T-cell (primary cell): ENCODE measurements at regions not wholly inside any gene's neighbourhood (a gene's known extent, or its start where the extent isn't known, plus 50 kb on each side); places are given as distances from the start of the nearest gene placed in this dataset.
"Not testable (repeated sequence)": the region's sequence is repeated elsewhere in the genome, so short reads cannot be mapped to it uniquely, and the experiment has no call there.

ENCODE experiments used
- ATAC-seq, 4 experiments: fragments of 200-7000 bp in 3 of 4; fragments of 150-1000 bp in 1 of 4; cut with Tn5 transposase; replicated peaks in 1 of 4; 1 replicate in 3 of 4; 2 replicates in 1 of 4; pipeline ENCODE4 v1.10.0; 2021; ENCODE audit warnings: moderate library complexity in 3 of 4, mild to moderate bottlenecking in 2 of 4, moderate number of reproducible peaks in 1 of 4
- CTCF ChIA-PET, 2 donors: fragments of 300-600 bp; sonication (Branson Sonifier 250); formaldehyde crosslinking; loops; one replicate each; lab custom pipeline; 2022; ENCODE audit warnings: antibody characterized with exemption in 2 of 2; lab: Charles Lee
- POLR2A ChIA-PET, 2 donors: fragments of 300-600 bp; sonication (Branson Sonifier 250); formaldehyde crosslinking; loops; one replicate each; lab custom pipeline; 2022; ENCODE audit warnings: antibody characterized with exemption in 2 of 2; lab: Charles Lee
- DNase-seq, 35 experiments: peaks; one replicate each; pipeline versions ENCODE4 v3.0.0 to v3.0.0-alpha.2; 2013 to 2023
- H3K27ac ChIP-seq: one replicate; pipeline ENCODE4 v1.5.1; 2013; ENCODE audit warnings: low read length
- H3K27me3 ChIP-seq, 2 experiments: replicated peaks in 1 of 2; 1 replicate in 1 of 2; 2 replicates in 1 of 2; pipeline versions ENCODE4 v1.6.1 to v1.7.0; 2013; ENCODE audit warnings: low read length in 1 of 2, mixed read lengths in 1 of 2; ENCODE audit not compliant: control insufficient read depth in 2 of 2, insufficient read depth in 2 of 2; ENCODE audit errors: extremely low read depth in 1 of 2
- H3K36me3 ChIP-seq, 2 donors: 1 replicate in 1 of 2; 2 replicates in 1 of 2; pipeline versions ENCODE4 v1.6.1 to v1.7.0; 2013; ENCODE audit warnings: low read length in 1 of 2; ENCODE audit not compliant: control insufficient read depth in 2 of 2, insufficient read depth in 1 of 2; ENCODE audit errors: extremely low read depth in 1 of 2
- H3K4me1 ChIP-seq, 2 experiments: 1 replicate in 1 of 2; 2 replicates in 1 of 2; pipeline versions ENCODE4 v1.6.1 to v1.7.0; 2013; ENCODE audit warnings: low read length in 2 of 2, mixed read lengths in 1 of 2; ENCODE audit not compliant: insufficient read depth in 2 of 2, control insufficient read depth in 1 of 2; ENCODE audit errors: extremely low read depth in 1 of 2
- H3K4me3 ChIP-seq, 2 donors: 1 replicate in 1 of 2; 2 replicates in 1 of 2; pipeline versions ENCODE4 v1.5.1 to v1.7.0; 2013; ENCODE audit warnings: mild to moderate bottlenecking in 2 of 2, low read length in 1 of 2, moderate library complexity in 1 of 2; ENCODE audit not compliant: control insufficient read depth in 1 of 2; ENCODE audit errors: extremely low read depth in 1 of 2
- H3K9me3 ChIP-seq: 2 replicates; pipeline ENCODE4 v1.7.0; 2013
- H3K27ac Mint-ChIP-seq, 2 donors: one replicate each; pipeline ENCODE4 v1.8.0; 2020 to 2021; ENCODE audit warnings: mild to moderate bottlenecking in 2 of 2, mixed read lengths in 2 of 2
- H3K27me3 Mint-ChIP-seq, 2 donors: one replicate each; pipeline ENCODE4 v1.8.0; 2021 to 2022; ENCODE audit warnings: mixed read lengths in 2 of 2
- H3K36me3 Mint-ChIP-seq: one replicate; pipeline ENCODE4 v1.8.0; 2021; ENCODE audit warnings: mixed read lengths
- H3K4me1 Mint-ChIP-seq, 3 donors: one replicate each; pipeline ENCODE4 v1.8.0; 2020 to 2022; ENCODE audit warnings: mixed read lengths in 3 of 3, mild to moderate bottlenecking in 1 of 3
- H3K4me3 Mint-ChIP-seq, 3 donors: one replicate each; pipeline ENCODE4 v1.8.0; 2020 to 2022; ENCODE audit warnings: mild to moderate bottlenecking in 3 of 3, mixed read lengths in 3 of 3, moderate library complexity in 3 of 3
- H3K9me3 Mint-ChIP-seq, 3 donors: one replicate each; pipeline ENCODE4 v1.8.0; 2020 to 2022; ENCODE audit warnings: mixed read lengths in 3 of 3
- WGBS: methylation state at CpG from one replicate; pipeline ENCODE4 v1.1.5; 2013; ENCODE audit warnings: missing lambda C conversion rate; ENCODE audit not compliant: insufficient coverage; 5-methylcytosine and 5-hydroxymethylcytosine counted together

DNA sequence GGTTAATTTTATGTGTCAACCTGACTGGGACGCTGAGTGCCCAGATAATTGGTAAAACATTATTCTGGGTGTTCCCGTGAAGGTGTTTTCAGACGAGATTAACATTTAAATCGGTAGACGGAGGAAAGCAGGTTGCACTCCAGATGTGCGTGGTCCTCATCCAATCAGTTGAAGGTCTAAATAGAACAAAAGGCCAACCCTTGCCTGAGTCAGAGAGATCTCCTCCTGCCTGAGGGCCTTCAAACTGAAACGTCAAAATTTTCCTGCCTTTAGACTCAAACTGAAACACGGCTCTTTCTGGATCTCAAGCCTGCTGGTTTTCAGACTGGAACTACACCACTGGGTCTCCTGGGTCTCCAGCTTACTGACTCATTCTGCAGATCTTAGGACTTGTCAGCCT lies 70.9 kb downstream of the NPIPA5 start:
- CTCF ChIA-PET, ATAC-seq, H3K36me3 ChIP-seq, DNase-seq, H3K9me3 Mint-ChIP-seq, H3K4me3 Mint-ChIP-seq, H3K4me1 Mint-ChIP-seq, H3K27me3 ChIP-seq, POLR2A ChIA-PET, H3K27ac ChIP-seq, H3K36me3 Mint-ChIP-seq, H3K4me1 ChIP-seq, H3K4me3 ChIP-seq, H3K27me3 Mint-ChIP-seq, H3K27ac Mint-ChIP-seq, H3K9me3 ChIP-seq: not testable (repeated sequence)
- WGBS: no CpG with 5 or more reads among the region's 8 CpGs

DNA sequence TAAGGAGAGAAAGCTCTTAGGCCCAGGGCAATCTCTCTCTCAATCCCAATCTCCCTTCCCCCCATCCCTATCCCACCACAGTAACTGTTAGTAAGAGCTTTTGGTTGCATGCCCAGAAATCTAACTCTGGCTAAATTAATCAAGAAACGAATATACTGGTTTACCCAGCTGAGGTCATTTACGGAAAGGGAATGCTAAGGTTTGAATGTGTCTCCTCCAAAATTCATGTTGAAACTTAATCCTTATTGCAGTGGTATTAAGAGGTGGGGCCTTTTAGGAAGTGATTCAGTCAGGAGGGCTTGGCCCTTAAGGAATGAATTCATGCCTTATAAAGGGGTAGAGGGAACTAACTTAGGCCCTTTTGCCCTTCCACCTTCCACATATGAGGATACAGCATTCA lies 72.2 kb downstream of the NPIPA5 start:
- H3K4me1 ChIP-seq, DNase-seq, H3K4me3 Mint-ChIP-seq, H3K36me3 Mint-ChIP-seq, H3K9me3 Mint-ChIP-seq, H3K4me3 ChIP-seq, H3K27me3 ChIP-seq, H3K27ac ChIP-seq, POLR2A ChIA-PET, H3K27ac Mint-ChIP-seq, H3K27me3 Mint-ChIP-seq, CTCF ChIA-PET, H3K9me3 ChIP-seq, H3K36me3 ChIP-seq, H3K4me1 Mint-ChIP-seq, ATAC-seq: not testable (repeated sequence)
- WGBS: no CpG with 5 or more reads among the region's 2 CpGs

DNA sequence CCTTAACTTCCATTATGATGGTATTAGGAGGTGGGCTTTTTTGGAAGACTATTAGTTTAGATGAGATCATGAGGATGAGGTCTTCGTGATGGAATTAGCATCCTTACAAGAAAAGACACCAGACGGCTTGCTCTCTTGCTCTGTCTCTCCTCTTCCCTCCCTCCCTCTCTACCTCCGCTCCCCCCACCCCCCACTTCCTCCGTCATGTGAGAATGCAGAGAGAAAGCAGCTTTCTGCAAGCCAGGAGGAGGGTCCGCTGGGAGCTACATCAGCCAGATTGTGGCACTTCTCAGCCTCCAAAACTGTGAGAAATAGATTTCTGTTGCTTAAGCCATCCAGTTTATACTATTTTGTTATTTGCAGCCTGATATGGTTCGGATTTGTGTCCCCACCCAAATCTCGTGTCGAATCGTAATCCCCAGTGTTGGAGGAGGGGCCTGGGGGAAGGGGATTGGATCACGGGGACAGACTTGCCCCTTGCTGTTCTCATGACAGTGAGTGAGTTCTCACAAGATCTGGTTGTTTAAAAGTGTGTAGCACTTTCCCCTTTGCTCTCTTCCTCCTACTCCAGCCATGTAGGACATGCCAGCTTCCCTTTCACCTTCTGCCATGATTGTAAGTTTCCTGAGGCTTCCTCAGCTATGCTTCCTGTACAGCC lies 74.3 kb downstream of the NPIPA5 start:
- H3K36me3 ChIP-seq, H3K4me3 Mint-ChIP-seq, H3K27me3 Mint-ChIP-seq, POLR2A ChIA-PET, ATAC-seq, H3K4me3 ChIP-seq, H3K4me1 Mint-ChIP-seq, CTCF ChIA-PET, H3K27ac Mint-ChIP-seq, H3K9me3 ChIP-seq, H3K27me3 ChIP-seq, H3K27ac ChIP-seq, H3K36me3 Mint-ChIP-seq, H3K4me1 ChIP-seq, H3K9me3 Mint-ChIP-seq: not testable (repeated sequence)
- DNase-seq: peak in 1 of 35 experiments; percentile 2
- no CpG with 5 or more reads among the region's 10 CpGs for WGBS

DNA sequence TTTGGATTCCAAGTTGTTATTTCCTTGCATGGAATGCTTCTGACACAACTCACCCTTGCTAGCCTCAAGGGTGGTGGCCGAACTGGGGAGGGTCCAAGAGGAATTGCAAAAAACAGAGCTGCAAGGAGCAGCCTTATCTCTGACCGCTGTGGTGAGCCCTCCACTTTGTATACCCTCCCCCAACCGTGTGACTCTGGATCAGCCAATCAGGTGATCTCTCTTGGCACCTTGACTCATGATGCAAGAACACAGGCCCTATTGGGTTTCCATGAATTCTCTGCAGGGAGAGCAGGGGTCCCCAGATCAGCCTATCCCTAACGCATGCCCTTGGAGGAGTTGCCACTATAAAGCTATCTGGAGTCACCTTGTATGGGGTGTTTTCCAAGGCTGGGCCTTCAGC lies 81.0 kb downstream of the NPIPA5 start:
- H3K27ac ChIP-seq, DNase-seq, H3K9me3 Mint-ChIP-seq, H3K4me3 ChIP-seq, H3K36me3 ChIP-seq, ATAC-seq, H3K9me3 ChIP-seq, H3K4me1 Mint-ChIP-seq, H3K36me3 Mint-ChIP-seq, H3K4me3 Mint-ChIP-seq, H3K27ac Mint-ChIP-seq, CTCF ChIA-PET, H3K4me1 ChIP-seq, POLR2A ChIA-PET, H3K27me3 ChIP-seq, H3K27me3 Mint-ChIP-seq: not testable (repeated sequence)
- no CpG with 5 or more reads among the region's 4 CpGs for WGBS

DNA sequence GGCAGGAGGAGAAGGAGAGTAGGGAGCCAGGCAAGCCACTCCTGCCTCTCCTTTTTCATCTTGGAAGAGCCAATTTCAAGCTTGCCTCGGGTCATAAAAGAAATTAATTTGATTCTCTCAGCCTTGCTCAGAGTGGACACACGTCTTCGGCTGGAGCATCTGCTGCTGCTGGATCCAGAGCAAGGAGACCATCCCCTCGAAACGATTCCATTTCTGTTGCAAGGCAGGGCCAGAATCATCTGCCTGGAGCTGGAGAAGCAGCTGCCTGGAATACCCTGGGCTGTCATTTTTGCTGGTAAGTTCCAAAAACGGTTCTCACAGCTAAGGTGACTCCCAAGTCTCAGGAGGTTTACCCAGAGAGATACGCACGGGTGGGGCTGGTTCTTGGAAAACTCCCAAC lies 103.3 kb downstream of the NPIPA5 start:
- H3K27me3 Mint-ChIP-seq, H3K36me3 Mint-ChIP-seq, H3K27ac Mint-ChIP-seq, H3K4me1 ChIP-seq, H3K27me3 ChIP-seq, DNase-seq, CTCF ChIA-PET, H3K4me3 ChIP-seq, H3K4me1 Mint-ChIP-seq, ATAC-seq, H3K4me3 Mint-ChIP-seq, H3K36me3 ChIP-seq, H3K27ac ChIP-seq, POLR2A ChIA-PET, H3K9me3 ChIP-seq, H3K9me3 Mint-ChIP-seq: not testable (repeated sequence)
- WGBS: 75% methylated on average over 7 of the region's 8 CpGs

DNA sequence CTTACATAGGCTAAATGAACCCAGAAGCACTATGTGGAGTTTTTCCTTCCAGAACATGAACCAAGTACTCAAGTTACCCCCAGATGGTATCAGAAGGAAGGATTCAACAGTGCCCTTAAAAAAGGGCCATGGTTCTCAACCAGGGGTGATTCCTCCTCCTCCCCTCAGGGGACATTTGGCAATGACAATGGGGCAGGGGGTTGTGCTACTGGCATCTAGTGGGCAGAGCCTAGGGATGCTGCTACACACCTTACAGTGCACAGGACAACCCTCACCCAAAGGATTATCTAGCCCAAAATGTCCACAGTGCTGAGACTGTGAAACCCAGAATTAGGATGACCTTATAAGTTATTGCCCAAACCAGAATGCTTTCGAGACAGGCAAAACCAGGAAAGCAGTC lies 104.1 kb downstream of the NPIPA5 start:
- H3K36me3 Mint-ChIP-seq, ATAC-seq, H3K9me3 Mint-ChIP-seq: not testable (repeated sequence)

DNA sequence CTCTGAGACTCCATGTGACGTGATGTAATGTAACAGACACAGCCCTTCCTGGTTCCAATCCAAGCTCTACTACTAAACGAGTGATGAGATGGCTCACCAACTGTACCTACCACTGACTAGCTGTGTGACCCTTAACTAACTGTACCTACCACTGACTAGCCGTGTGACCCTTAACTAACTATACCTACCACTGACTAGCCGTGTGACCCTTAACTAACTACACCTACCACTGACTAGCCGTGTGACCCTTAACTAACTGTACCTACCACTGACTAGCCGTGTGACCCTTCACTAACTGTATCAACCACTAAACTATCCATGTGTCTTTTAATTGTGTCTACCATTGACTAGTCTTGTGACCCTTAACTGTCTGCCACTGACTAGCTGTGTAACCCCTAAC lies 111.2 kb downstream of the NPIPA5 start:
- H3K9me3 Mint-ChIP-seq, H3K4me3 Mint-ChIP-seq, H3K27ac ChIP-seq, H3K4me3 ChIP-seq, CTCF ChIA-PET, H3K27me3 ChIP-seq, H3K4me1 Mint-ChIP-seq, DNase-seq, H3K27ac Mint-ChIP-seq, H3K36me3 ChIP-seq, H3K9me3 ChIP-seq, H3K27me3 Mint-ChIP-seq, POLR2A ChIA-PET, H3K36me3 Mint-ChIP-seq, ATAC-seq, H3K4me1 ChIP-seq: not testable (repeated sequence)
- WGBS: 100% methylated on average over 1 of the region's 6 CpGs

More for the DNA sequence above, 104.1 kb downstream of the NPIPA5 start:
- H3K4me3 ChIP-seq, H3K27ac Mint-ChIP-seq, CTCF ChIA-PET, H3K9me3 ChIP-seq, H3K27ac ChIP-seq, H3K27me3 ChIP-seq, H3K4me3 Mint-ChIP-seq, DNase-seq, POLR2A ChIA-PET, H3K4me1 ChIP-seq, H3K27me3 Mint-ChIP-seq, H3K36me3 ChIP-seq, H3K4me1 Mint-ChIP-seq: not testable (repeated sequence)
- no CpG with 5 or more reads among the region's 1 CpG for WGBS
